ENCODE measurements at regions not wholly inside any gene's neighbourhood (a gene's known extent, or its start where the extent isn't known, plus 50 kb on each side); places are given as distances from the start of the nearest gene placed in this dataset.

DNA sequence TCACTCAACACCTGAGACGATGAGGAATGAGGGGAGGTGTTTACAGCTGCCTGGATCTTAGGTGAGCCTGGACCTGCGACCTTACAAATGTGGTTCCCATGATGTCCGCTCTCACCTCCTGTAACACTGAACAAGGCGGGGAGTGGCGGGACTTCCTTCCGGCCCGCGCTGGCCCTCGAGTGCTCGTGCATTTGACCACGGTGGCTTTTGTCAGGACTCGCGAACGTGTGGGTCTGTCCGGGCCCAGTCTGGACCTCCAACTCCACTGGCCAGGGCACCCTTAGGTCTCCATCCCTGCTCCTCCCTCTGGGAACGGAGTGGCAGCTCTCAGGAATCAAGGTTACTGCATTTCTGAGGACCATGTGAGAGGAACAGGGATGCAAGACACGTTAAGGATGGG lies 263.0 kb upstream of the SALL3 start:
- H3K9me3 ChIP-seq = no peaks in the 10 kb centered on the region
- no peaks in the 10 kb centered on the region for H3K36me3 ChIP-seq (ENCODE audit: low read depth, missing control alignments)
- 90 to 91% methylated on average over 17 of the region's 17 CpGs for WGBS, 2 donors
- no peak for DNase-seq
- no peak overlapping the region for H3K4me3 ChIP-seq
- TF ChIP-seq POLR2A (IDR thresholded peaks at IDR 0.05) = no peak
- TF ChIP-seq, protein P1, sequence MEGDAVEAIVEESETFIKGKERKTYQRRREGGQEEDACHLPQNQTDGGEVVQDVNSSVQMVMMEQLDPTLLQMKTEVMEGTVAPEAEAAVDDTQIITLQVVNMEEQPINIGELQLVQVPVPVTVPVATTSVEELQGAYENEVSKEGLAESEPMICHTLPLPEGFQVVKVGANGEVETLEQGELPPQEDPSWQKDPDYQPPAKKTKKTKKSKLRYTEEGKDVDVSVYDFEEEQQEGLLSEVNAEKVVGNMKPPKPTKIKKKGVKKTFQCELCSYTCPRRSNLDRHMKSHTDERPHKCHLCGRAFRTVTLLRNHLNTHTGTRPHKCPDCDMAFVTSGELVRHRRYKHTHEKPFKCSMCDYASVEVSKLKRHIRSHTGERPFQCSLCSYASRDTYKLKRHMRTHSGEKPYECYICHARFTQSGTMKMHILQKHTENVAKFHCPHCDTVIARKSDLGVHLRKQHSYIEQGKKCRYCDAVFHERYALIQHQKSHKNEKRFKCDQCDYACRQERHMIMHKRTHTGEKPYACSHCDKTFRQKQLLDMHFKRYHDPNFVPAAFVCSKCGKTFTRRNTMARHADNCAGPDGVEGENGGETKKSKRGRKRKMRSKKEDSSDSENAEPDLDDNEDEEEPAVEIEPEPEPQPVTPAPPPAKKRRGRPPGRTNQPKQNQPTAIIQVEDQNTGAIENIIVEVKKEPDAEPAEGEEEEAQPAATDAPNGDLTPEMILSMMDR (IDR thresholded peaks at IDR 0.05) = no peak
- no peaks in the 10 kb centered on the region for H3K27me3 ChIP-seq
- intact Hi-C loops (cut with DNase I; ENCODE audit: low total_unique reads) = no loop called here
- H3K4me1 ChIP-seq = no peaks in the 10 kb centered on the region
- no peak overlapping the region for H3K27ac ChIP-seq

DNA sequence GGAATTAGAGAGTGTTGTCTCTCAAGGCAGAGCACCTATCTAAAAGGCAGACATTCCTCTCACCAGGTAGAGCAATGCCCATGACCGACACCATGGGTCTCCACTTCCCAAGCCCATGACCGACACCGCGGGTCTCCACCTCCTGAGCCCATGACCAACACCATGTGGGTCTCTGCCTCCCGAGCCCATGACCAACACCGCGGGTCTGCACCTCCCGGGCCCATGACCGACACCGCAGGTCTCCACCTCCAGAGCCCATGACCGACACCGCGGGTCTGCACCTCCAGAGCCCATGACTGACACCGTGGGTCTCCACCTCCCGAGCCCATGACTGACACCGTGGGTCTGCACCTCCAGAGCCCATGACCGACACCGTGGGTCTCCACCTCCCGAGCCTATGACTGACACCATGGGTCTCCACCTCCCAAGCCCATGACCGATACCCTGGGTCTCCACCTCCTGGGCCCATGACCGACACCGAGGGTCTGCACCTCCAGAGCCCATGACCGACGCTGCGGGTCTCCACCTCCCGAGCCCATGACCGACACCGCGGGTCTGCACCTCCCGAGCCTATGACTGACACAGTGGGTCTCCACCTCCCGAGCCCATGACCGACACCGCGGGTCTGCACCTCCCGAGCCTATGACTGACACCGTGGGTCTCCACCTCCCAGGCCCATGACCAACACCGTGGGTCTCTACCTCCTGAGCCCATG lies 262.4 kb upstream of the SALL3 start:
- no peaks in the 10 kb centered on the region for H3K27me3 ChIP-seq
- no peaks in the 10 kb centered on the region for H3K9me3 ChIP-seq
- H3K36me3 ChIP-seq (ENCODE audit: low read depth, missing control alignments) = no peaks in the 10 kb centered on the region
- TF ChIP-seq, protein P1 (IDR thresholded peaks at IDR 0.05) = no peak
- no peak overlapping the region for H3K4me3 ChIP-seq
- no peak overlapping the region for H3K27ac ChIP-seq
- no peak for DNase-seq
- no peaks in the 10 kb centered on the region for H3K4me1 ChIP-seq
- intact Hi-C loops (cut with DNase I; ENCODE audit: low total_unique reads) = no loop called here
- 86 to 90% methylated on average over 12 to 37 of the region's 37 CpGs for WGBS, 2 donors

DNA sequence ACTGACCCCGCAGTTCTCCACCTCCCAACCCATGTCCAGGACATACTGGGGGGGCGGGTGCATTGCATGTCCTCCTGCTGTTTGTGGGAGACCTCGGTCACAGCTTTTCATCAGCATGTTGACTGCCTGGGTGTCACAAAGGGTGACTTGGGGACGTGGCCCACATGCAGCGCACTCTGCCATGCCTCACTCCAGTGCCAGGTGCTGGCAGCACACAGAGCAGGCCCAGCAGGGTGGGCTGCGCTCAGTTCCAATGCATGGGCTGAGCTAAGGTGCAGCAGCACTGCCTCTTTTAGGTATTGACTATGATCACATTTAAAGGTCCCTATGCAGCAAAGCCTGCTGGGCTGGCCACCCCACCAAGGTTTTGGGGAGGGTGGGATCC lies 261.9 kb upstream of the SALL3 start:
- Histone ChIP-seq H3K4me1 (no peaks in the 10 kb centered on the region), H3K4me3 (no peak overlapping the region), H3K27ac (no peak overlapping the region), H3K27me3 (no peaks in the 10 kb centered on the region), H3K9me3 (no peaks in the 10 kb centered on the region), H3K36me3 (ENCODE audit: low read depth, missing control alignments) (no peaks in the 10 kb centered on the region)
- WGBS, 2 donors = 89 to 92% methylated on average over 5 to 6 of the region's 6 CpGs
- TF ChIP-seq, protein P1 (IDR thresholded peaks at IDR 0.05) = no peak
- no peak for TF ChIP-seq POLR2A (IDR thresholded peaks at IDR 0.05)
- DNase-seq = no peak
- intact Hi-C loops (cut with DNase I; ENCODE audit: low total_unique reads) = no loop called here

DNA sequence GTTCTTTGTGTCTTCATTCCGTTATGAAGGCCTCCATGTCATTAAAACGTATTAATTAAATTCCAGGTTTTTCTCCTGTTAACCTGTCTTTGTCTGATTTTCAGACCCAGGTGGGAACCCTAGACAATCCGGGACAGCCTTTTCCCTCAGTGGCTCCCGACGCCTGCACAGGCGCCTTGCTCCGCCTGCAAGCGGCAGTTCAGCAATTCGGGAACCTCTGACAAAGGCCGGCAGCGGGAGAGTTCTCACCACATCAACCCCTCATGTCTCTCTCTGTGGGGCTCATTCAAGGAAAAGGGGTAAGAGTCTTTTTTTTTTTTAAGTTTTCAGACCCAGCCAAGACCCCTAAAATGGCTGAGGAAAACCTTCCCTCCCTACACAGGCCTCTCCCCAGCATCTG lies 259.8 kb upstream of the SALL3 start:
- Histone ChIP-seq H3K9me3 (no peaks in the 10 kb centered on the region), H3K36me3 (ENCODE audit: low read depth, missing control alignments) (no peaks in the 10 kb centered on the region), H3K4me3 (no peak overlapping the region), H3K4me1 (no peaks in the 10 kb centered on the region), H3K27me3 (no peaks in the 10 kb centered on the region), H3K27ac (no peak overlapping the region)
- intact Hi-C loops (cut with DNase I; ENCODE audit: low total_unique reads) = no loop called here
- 94 to 95% methylated on average over 11 of the region's 11 CpGs for WGBS, 2 donors
- no peak for DNase-seq
- TF ChIP-seq, protein P1 (IDR thresholded peaks at IDR 0.05) = no peak
- TF ChIP-seq POLR2A (IDR thresholded peaks at IDR 0.05) = no peak
